ENCODE measurements at regions not wholly inside any gene's neighbourhood (a gene's known extent, or its start where the extent isn't known, plus 50 kb on each side); places are given as distances from the start of the nearest gene placed in this dataset.

DNA sequence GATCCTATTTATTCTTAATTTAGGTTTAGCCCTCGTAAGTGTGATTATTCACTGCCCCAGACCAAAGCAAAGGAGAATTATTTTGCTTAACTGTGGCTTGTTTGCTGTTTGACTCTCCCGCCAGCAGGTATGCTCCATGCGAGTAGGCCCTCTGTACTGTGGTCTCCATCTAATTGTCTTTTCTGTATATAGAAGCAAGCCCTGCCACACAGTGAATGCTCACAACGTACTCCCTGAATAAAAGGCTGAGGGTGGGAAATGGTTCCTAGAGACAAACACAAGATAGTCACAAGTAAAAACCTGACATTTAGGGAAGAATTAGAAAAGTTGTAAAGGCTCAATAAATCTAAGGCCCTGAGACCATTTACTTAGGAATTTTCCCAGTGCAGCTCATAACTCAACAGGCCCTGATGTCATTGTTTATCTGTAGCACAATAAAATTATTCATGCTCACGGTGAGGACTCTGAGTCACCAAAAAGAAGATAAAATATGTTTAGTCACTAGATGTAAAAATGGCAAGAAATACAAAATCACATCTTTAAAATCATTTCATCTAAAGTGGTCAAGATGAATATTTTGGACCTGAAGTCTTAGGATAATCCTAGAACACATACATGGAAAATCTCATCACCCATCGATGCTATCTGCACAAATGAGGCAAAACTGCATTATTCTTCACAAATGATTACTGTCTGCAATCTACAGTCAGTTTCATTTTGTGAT is 473.2 kb downstream of the ENC1 start (continued):
- TF ChIP-seq SP7 (tag by site-specific recombination; IDR thresholded peaks at IDR 0.05): peak; percentile 81
- TF ChIP-seq, protein P1, sequence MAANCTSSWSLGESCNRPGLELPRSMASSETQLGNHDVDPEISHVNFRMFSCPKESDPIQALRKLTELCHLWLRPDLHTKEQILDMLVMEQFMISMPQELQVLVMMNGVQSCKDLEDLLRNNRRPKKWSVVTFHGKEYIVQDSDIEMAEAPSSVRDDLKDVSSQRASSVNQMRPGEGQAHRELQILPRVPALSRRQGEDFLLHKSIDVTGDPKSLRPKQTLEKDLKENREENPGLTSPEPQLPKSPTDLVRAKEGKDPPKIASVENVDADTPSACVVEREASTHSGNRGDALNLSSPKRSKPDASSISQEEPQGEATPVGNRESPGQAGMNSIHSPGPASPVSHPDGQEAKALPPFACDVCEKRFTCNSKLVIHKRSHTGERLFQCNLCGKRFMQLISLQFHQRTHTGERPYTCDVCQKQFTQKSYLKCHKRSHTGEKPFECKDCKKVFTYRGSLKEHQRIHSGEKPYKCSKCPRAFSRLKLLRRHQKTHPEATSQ (tag by site-specific recombination; IDR thresholded peaks at IDR 0.05): no peak
- TF ChIP-seq ZNF138 (tag by site-specific recombination; IDR thresholded peaks at IDR 0.05; ENCODE audit: borderline replicate concordance): no peak
- peak; percentile 27; the same call in 1 of the 2 replicates for TF ChIP-seq HOXD13 (CRISPR knock-in tag; IDR thresholded peaks at IDR 0.05; ENCODE audit: borderline replicate concordance)
- TF ChIP-seq, protein P2, sequence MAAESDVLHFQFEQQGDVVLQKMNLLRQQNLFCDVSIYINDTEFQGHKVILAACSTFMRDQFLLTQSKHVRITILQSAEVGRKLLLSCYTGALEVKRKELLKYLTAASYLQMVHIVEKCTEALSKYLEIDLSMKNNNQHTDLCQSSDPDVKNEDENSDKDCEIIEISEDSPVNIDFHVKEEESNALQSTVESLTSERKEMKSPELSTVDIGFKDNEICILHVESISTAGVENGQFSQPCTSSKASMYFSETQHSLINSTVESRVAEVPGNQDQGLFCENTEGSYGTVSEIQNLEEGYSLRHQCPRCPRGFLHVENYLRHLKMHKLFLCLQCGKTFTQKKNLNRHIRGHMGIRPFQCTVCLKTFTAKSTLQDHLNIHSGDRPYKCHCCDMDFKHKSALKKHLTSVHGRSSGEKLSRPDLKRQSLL (tag by site-specific recombination; IDR thresholded peaks at IDR 0.05): no peak
- TF ChIP-seq OSR2 (tag by site-specific recombination; IDR thresholded peaks at IDR 0.05): no peak
- no peak for TF ChIP-seq ZNF404 (tag by site-specific recombination; IDR thresholded peaks at IDR 0.05)
- TF ChIP-seq, protein P3, sequence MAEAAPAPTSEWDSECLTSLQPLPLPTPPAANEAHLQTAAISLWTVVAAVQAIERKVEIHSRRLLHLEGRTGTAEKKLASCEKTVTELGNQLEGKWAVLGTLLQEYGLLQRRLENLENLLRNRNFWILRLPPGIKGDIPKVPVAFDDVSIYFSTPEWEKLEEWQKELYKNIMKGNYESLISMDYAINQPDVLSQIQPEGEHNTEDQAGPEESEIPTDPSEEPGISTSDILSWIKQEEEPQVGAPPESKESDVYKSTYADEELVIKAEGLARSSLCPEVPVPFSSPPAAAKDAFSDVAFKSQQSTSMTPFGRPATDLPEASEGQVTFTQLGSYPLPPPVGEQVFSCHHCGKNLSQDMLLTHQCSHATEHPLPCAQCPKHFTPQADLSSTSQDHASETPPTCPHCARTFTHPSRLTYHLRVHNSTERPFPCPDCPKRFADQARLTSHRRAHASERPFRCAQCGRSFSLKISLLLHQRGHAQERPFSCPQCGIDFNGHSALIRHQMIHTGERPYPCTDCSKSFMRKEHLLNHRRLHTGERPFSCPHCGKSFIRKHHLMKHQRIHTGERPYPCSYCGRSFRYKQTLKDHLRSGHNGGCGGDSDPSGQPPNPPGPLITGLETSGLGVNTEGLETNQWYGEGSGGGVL (tag by site-specific recombination; IDR thresholded peaks at IDR 0.05): no peak
- TF ChIP-seq ZNF747 (tag by site-specific recombination; IDR thresholded peaks at IDR 0.05): no peak
- no peak for TF ChIP-seq ZNF214 (tag by site-specific recombination; IDR thresholded peaks at IDR 0.05; ENCODE audit: borderline replicate concordance)
- no peak for TF ChIP-seq ZNF274 (IDR thresholded peaks at IDR 0.05; ENCODE audit: low read length)
- no peak for TF ChIP-seq ZNF274 (tag by site-specific recombination; IDR thresholded peaks at IDR 0.05; ENCODE audit: borderline replicate concordance)
- TF ChIP-seq, protein P4, sequence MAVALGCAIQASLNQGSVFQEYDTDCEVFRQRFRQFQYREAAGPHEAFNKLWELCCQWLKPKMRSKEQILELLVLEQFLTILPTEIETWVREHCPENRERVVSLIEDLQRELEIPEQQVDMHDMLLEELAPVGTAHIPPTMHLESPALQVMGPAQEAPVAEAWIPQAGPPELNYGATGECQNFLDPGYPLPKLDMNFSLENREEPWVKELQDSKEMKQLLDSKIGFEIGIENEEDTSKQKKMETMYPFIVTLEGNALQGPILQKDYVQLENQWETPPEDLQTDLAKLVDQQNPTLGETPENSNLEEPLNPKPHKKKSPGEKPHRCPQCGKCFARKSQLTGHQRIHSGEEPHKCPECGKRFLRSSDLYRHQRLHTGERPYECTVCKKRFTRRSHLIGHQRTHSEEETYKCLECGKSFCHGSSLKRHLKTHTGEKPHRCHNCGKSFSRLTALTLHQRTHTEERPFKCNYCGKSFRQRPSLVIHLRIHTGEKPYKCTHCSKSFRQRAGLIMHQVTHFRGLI (tag by site-specific recombination; IDR thresholded peaks at IDR 0.05): no peak
- TF ChIP-seq ZNF433 (tag by site-specific recombination; IDR thresholded peaks at IDR 0.05; ENCODE audit: low read depth): no peak
- TF ChIP-seq ZXDB (tag by site-specific recombination; IDR thresholded peaks at IDR 0.05): peak; percentile 39; the same call in 1 of the 2 replicates
- TF ChIP-seq ZNF521 (tag by site-specific recombination; IDR thresholded peaks at IDR 0.05): no peak
- TF ChIP-seq ZNF658 (tag by site-specific recombination; IDR thresholded peaks at IDR 0.05): no peak
- TF ChIP-seq ZNF561 (tag by site-specific recombination; IDR thresholded peaks at IDR 0.05; ENCODE audit: borderline replicate concordance): no peak
- no peak for TF ChIP-seq ZNF16 (tag by site-specific recombination; IDR thresholded peaks at IDR 0.05; ENCODE audit: low read depth)
- no peak for TF ChIP-seq ZNF560 (tag by site-specific recombination; IDR thresholded peaks at IDR 0.05; ENCODE audit: borderline replicate concordance)
- TF ChIP-seq, protein P5, sequence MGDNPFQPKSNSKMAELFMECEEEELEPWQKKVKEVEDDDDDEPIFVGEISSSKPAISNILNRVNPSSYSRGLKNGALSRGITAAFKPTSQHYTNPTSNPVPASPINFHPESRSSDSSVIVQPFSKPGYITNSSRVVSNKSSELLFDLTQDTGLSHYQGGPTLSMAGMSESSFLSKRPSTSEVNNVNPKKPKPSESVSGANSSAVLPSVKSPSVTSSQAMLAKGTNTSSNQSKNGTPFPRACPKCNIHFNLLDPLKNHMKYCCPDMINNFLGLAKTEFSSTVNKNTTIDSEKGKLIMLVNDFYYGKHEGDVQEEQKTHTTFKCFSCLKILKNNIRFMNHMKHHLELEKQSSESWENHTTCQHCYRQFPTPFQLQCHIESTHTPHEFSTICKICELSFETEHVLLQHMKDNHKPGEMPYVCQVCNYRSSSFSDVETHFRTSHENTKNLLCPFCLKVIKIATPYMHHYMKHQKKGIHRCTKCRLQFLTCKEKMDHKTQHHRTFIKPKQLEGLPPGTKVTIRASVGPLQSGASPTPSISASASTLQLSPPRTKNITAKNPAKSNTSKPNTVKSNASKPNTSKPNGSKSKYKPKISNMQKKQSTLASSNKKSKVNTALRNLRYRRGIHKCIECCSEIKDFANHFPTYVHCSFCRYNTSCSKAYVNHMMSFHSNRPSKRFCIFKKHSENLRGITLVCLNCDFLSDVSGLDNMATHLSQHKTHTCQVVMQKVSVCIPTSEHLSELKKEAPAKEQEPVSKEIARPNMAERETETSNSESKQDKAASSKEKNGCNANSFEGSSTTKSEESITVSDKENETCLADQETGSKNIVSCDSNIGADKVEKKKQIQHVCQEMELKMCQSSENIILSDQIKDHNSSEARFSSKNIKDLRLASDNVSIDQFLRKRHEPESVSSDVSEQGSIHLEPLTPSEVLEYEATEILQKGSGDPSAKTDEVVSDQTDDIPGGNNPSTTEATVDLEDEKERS (tag by site-specific recombination; IDR thresholded peaks at IDR 0.05): no peak
- TF ChIP-seq ZNF223 (tag by site-specific recombination; IDR thresholded peaks at IDR 0.05): no peak
- TF ChIP-seq, protein P6, sequence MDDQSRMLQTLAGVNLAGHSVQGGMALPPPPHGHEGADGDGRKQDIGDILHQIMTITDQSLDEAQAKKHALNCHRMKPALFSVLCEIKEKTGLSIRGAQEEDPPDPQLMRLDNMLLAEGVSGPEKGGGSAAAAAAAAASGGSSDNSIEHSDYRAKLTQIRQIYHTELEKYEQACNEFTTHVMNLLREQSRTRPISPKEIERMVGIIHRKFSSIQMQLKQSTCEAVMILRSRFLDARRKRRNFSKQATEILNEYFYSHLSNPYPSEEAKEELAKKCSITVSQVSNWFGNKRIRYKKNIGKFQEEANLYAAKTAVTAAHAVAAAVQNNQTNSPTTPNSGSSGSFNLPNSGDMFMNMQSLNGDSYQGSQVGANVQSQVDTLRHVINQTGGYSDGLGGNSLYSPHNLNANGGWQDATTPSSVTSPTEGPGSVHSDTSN (CRISPR knock-in tag; IDR thresholded peaks at IDR 0.05): no peak
- TF ChIP-seq, protein P7, sequence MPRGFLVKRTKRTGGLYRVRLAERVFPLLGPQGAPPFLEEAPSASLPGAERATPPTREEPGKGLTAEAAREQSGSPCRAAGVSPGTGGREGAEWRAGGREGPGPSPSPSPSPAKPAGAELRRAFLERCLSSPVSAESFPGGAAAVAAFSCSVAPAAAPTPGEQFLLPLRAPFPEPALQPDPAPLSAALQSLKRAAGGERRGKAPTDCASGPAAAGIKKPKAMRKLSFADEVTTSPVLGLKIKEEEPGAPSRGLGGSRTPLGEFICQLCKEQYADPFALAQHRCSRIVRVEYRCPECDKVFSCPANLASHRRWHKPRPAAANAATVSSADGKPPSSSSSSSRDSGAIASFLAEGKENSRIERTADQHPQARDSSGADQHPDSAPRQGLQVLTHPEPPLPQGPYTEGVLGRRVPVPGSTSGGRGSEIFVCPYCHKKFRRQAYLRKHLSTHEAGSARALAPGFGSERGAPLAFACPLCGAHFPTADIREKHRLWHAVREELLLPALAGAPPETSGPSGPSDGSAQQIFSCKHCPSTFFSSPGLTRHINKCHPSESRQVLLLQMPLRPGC (tag by site-specific recombination; IDR thresholded peaks at IDR 0.05): peak; percentile 85
- no peak for TF ChIP-seq BCL11A (tag by site-specific recombination; IDR thresholded peaks at IDR 0.05; ENCODE audit: low read depth)
- TF ChIP-seq RBAK (tag by site-specific recombination; IDR thresholded peaks at IDR 0.05): no peak
- TF ChIP-seq ZNF571 (tag by site-specific recombination; IDR thresholded peaks at IDR 0.05): no peak
- TF ChIP-seq ZBTB17 (tag by site-specific recombination; IDR thresholded peaks at IDR 0.05): peak; percentile 70

Data from HEK293 (cell line).